Stimulated activated CD8-positive, alpha-beta memory T cell treated with anti-CD3 and anti-CD28 coated beads, Interleukin-4, amount 100 ng/mL, for 4 hours (primary cell): ENCODE measurements at regions not wholly inside any gene's neighbourhood (a gene's known extent, or its start where the extent isn't known, plus 50 kb on each side); places are given as distances from the start of the nearest gene placed in this dataset.
"Not testable (repeated sequence)": the region's sequence is repeated elsewhere in the genome, so short reads cannot be mapped to it uniquely, and the experiment has no call there.

ENCODE experiments used
- DNase-seq, 2 donors: peaks; one replicate each; pipeline ENCODE4 v3.0.0-alpha.2; 2020; ENCODE audit warnings: low read depth in 2 of 2, low spot score in 1 of 2

DNA sequence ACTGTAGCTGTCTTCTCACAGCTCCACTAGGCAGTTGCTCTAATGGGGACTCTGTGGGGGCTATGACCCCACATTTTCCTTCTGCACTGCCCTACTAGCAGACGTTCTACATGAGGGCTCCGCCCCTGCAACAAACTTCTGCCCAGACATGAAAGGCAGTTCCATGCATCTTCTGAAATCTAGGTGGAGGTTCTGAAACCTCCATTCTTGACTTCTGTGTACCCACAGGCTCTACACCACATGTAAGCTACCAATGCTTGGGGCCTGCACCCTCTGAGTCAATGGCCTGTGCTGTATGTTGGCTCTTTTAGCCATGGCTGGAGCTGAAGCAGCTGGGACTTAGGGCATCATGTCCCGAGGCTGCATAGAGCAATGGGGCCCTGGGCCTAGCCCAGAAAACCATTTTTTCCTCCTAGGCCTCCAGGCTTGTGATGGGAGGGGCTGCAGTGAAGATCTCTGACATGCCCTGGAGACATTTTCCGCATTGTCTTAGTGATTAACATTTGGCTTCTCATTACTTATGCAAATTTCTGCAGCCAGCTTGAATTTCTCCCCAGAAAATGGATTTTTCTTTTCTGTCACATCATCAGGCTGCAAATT lies 123.0 kb downstream of the MYCN start:
- DNase-seq, result no peak

DNA sequence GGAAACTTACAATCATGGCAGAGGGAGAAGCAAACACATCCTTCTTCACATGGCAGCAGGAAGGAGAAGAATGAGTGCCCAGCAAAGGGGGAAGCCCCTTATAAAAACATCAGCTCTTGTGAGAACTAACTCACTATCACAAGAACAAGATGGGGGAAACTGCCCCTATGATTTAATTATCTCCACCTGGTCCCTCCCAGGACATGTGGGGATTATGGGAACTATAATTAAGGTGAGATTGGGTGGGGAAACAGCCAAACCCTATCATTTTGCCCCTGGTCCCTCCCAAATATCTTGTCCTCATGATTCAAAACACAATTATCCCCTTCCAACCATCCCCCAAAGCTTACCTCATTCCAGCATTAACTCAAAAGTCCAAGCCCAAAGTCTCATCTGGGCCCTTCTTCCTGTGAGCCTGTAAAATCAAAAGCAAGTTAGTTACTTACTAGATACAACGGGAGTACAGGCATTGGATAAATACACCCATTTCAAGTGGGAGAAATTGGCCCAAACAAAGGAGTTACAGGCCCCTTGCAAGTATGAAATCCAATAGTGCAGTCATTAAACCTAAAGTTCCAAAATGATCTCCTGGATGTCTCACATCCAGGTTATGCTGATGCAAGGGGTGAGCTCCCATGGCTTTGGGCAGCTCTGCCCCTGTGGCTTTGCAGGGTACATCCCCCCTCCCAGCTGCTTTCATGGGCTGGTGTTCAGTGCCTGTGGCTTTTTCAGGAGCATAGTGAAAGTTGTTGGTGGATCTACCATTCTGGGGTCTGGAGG lies 122.3 kb downstream of the MYCN start:
- no peak for DNase-seq

DNA sequence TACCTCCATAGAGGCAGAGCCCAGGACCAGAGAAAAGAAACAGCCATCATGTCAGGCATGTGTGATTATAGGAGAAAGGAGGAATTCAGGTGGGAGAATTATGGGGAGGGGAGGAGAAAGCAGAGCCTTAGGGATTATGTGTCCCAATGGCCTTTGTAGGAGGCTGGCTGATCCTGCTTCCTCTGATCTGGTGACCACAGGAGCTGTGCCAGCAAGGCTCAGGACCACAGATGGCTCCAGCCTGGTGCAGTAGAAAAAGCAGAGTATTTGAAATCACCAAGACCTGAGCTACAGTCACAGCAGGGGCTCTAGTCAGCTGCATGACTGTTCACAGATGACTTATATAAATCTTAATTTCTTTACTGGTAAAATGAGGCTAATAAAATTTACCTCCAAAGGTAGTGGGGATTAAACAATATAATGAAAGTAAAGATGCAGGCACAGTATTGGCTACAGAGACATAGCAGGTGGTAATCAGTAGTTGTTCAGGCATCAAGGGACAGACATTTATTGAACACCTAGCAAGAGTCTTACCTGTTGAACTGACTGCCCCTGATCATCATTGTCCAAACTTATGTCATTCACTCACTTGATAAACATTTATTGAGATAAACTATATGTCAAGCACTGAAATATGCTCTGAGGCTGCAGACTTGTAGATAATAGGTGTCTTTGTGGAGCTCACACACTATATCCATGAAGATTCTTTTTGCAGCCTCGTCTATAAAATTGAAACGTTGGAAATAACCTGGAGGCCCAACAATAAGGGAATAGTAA lies 121.3 kb downstream of the MYCN start:
- no peak for DNase-seq

DNA sequence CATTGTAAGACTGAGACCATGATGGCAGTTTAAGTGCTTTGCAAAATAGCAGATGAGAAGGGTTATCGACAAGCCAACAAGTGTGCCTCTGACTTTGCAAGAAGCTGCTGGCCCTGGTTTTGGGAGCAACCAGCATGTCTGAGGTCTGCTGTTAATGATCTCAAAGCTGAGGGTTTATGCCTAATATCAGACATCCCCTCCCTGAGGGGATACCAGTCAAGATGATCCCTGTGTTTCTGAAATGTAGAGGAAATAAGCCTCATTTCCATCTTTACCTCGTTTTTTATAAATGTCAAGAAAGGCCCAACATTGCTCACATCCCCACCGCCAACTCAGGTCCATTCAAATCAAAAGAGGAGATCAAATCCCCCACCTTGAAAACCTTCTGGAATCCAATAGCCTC lies 120.6 kb downstream of the MYCN start:
- no peak for DNase-seq

DNA sequence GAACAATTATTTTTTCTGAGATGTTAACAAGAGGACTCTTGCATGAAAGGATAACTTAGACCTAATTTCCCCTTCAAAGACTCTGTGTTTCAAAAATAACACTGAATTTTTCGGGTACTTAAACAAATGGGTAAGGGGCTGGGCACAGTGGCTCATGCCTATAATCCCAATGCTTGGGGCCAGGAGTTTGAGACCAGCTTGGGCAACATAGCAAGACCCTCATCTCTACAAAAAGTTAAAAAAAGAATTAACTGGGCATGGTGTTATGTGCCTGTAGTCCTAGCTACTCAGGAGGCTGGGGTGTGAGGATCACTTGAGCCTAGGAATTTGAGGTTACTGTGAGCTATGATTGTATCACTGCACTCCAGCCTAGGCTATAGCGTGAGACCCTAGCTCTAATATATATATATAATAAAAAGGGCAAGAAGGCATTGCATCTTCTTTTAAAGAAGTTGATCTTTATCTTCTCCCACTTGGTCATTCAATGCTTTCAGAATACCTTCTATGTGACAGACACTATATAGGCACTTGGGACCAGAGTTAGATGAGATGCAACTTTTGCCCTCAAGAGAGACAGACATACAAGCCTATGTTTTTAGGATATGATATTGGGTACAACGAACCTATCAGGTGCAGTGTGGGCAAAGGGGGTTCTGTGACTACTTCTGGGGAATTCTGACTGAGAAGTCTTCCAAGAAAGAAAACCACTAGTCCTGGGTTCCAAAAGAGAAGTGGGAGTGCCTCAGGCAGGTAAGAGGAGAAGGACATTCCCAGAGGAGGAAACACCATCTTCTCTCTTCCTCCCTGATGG lies 120.0 kb downstream of the MYCN start:
- no peak for DNase-seq

DNA sequence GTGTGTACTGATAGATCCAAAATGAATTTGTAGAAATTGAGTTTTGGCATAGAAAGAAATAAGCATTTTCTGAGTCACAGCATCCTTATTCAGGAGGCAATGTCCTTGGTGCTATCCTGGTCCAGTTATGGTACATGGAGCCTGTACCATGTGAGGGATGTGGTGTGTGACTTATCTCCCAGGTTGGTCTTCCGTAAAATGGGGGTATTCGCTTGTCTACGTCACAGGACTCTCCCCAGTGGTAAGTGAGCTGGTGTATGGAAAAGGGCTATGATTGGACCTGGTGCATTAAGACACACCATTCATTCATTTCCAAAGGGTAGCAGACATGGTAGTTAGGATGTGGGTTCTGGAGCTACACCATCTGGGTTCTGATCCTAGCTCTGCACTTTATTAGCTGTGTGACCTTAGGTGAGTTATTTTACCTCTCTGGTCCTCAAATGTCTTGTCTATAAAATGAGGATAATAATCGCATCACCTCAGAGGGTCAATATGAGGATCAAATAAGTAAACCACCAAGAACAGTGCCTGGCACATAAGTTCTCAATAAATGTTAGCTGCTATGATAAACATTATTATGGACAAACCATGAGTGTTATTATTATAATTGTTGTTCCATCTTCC lies 119.2 kb downstream of the MYCN start:
- DNase-seq, result no peak

DNA sequence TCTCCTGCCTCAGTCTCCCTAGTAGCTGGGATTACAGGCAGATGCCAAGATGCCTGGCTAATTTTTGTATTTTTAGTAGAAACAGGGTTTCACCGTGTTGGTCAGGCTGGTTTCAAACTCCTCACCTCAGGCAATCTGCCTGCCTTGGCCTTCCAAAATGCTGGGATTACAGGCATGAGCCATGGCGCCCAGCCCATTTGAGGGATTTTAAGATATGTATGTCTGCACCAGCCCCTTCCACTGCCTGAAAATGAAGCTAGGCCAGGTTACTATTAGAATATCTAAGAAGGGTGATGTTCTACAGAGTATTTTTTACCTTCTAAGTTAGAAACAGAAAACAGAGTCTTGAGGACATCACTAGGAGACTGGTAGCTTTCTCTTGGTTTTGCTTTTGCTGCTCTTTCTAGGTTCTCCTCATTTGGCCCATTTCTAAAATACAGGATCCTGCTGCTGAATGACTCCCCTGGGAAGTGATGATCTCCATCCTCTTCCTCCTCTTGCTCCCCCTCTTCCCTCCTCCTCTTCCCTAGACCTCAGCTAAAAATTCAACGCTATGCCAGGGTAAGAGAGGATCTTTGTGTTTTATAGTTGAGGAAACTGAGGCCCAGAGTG lies 118.5 kb downstream of the MYCN start:
- DNase-seq, result no peak

DNA sequence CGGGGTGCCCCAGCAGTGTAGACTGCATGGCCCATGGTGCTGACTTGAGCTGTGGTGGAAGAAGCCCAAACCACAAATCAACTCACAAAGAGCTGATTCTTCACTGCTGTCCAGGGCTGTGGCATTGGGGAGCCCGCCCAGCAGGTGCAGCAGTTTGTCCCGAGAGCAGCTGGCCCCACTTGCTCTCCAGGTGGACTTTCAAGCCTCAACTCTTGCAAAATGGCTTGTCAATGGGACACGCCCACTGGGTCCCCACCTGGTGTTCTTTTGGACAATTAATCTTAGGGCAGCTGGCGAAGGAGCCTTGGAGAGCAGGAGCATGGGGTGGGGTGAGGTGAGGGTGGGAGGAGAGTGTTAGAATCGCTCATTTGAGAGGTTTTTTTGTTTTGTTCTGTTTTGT lies 117.9 kb downstream of the MYCN start:
- no peak for DNase-seq

DNA sequence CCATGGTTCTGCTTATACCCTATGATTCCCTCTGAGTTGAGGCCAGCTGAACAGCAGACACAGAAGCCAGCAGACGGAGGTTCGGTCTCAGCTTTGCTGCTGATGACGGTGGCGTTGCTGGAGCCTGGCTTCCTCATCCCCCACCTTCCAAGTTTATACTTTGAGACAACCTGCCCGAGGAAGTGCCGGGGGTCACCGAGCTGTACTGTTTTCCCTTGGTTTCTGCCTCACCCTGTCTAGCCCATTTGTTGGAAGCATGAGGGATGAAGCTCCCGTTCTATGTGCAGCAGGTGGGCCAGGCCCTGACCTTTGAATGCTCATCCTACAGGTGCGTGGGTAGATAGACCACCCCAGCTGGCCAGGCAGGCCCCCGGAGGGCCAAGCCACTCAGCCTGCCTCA lies 117.3 kb downstream of the MYCN start:
- DNase-seq, result no peak

DNA sequence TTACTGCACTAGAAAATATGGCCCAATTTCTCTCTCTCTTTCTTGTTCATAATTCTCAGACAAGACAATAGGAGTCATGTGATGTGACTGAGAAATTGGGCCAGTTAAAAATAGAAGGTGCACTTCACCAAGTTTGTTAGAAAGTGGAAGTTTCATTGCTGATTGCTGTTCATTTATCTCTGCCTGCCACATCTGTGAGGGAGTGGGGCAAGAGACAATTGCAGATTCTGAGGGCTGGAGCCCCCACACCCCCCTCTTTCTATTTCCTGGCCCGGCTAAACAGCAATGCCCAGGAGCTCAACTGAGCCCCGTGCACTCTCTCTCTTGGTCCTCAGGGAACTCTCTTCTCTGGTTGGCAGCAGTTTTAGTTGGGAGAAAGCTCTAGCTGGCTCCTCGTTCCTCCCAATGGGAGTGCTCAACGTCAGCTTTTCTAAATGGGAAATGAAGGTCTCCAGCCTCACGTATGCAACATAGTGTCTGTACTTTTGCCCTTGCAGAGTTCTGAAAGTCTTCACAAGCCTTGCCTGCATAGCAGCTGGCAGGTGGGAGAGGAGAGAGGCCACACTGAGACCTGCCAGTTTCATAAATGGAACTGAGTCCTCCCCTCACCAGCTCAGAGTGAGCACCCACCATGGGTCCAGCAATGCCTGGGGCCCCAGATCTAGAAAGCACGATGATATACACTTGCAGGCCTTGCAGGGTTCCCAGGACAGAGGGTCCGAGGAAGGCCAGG lies 115.7 kb downstream of the MYCN start:
- no peak for DNase-seq

DNA sequence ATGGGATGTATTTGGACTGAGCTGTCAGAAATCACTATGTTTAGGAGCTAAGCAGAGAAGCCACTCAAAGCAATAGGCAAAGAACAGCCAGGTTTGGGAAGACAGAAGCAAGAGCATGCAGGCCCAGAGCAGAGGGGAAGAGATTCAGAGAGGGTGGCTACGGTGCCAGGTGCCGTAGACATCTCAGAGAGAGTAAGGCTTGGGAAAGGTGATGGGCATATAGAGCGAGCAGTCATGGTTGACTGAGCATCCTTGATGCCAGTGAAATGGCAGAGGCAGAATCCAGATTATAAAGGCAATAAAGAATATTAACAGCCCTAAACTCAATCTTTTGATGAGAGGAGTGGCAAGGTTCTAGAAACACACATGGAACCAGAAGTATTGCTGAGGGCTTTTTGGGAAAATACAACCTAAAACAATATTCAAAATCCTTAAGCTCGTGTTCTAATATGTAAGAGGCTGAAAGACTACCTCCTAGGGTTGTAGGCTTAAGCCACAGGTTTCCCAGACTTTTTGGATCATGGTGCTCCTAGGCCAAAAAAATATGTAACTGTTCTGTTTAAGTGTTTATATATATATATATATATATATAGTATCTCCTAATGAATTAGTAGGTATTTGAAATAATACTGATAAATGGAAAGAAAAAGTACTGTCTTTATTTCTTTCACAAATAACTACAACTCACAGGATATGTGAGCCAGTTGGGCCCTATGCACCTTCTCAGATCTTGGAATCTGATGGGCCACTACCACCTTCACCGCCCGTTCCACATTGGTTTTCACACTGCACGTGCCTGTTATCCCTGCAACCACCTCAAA lies 113.3 kb downstream of the MYCN start:
- DNase-seq, result no peak

DNA sequence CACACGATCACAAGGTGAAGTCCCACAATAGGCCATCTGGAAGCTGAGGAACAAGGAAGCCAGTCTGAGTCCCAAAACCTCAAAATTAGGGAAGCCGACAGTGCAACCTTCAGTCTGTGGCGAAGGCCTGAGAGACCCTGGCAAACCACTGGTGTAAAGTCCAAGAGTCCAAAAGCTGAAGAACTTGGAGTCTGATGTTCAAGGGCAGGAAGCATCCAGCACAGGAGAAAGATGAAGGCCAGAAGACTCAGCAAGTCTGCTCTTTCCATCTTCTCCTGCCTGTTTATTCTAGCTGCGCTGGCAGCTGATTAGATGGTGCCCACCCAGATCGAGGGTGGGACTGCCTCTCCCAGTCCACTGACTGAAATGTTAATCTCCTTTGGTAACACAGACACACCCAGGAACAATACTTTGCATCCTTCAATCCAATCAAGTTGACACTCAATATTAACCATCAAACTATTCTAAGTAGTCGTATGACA lies 112.3 kb downstream of the MYCN start:
- not testable (repeated sequence) for DNase-seq

DNA sequence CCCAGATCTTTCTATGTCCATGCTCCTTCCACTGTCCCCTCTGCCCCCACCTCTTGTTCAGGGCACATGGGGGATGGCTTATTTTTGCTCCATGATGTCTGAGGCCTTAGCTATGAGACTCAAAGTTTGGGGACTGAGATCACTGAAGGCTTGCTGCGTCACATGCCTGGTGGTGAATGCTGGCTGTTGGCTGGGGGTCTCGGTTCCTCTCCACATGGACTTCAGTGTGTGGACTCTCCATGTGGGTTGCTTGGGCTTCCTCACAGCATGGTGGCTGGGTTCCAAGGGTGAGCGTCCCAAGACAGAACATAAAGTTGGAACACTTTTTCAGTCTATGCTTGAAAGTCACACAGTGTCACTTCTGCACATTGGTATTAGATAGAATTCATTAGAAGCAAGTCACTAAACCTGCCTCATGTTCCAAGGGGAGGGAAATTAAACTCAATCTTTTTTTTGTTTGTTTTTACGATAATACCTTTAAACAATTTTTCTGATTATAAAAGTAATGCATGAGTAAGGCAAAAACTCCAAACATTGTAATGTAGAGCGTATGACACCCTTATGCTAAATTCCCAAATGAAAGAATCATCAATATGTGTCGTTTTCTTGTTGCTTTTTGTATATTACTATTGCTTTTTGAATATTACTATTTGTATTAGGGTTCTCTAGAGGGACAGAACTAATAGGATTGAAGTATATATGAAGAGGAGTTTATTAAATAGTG lies 111.7 kb downstream of the MYCN start:
- no peak for DNase-seq

DNA sequence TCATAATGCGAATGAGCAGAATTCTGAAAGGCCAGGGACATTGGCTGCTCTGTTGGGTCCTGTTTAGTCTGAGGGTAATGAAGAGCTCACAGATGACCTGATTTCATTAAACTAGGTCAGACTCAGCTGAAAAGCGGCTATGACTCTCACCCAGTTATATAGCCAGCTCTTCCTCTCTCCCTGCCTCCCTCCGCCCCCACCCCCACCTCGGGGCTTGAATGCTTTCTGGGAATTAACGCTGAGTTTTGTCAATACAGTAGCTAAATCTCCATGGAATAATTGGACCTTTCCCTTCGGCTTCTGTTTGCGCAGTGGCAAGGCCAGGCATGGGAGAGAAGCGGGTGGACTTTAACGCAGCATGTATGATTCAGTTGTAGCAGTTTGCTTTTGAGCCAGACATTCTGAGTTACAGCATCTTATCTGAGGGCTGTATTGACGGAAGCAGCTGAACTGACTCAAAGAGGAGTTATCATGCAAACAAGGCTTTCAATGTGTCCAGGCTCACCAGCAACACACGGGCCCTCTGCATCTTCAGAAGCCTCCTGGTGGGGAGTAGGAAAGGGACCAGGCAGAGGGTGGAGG lies 110.6 kb downstream of the MYCN start:
- no peak for DNase-seq

DNA sequence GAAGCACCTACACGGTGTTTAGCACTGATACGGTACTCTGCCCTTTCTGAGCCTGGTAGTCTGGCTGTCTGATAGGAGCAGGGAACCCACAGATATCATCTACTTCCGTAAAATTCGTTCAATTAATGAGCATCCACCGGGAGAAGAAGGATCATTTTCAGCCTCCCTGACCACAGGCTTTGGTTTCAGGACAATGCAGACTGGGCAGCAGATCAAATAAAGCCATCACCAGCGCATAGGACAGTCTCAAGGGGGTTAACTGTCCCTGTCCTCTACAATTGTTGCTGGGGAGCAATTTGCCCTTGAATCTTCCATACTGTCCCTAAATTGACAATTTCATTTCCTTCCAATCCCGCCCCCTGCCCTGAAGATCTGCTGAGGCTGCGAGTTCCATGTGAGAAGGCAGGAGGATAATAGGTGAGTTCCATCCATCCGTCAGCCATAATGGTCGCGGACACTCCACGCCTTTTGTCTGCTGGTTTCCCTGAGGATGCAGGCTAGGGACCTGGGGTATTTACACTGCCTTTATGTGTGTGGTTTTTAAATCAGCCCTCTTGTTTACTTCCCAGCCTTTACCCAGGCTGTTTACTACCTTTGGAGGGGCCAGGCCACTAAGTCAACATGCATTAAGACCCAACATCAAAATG lies 110.0 kb downstream of the MYCN start:
- DNase-seq, result no peak

DNA sequence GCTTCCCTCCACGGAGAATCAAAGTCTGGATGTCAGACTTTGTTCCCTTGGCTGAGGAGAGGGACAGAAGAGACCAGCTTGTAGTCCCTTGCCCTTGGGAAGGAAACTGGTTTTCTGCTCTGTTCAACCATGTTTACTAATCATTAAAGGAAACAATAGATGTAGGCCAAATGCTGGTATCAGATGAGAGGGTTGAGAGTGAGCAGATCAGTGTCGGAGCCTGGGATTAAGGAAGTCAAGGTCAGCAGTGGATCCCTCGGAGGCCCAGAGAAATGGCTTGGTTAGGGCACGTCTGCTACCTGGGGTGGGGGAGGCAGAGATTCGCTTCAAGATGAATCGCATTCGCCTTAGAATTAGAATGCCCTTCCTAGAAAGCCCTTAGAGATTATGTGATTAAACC lies 109.1 kb downstream of the MYCN start:
- no peak for DNase-seq

DNA sequence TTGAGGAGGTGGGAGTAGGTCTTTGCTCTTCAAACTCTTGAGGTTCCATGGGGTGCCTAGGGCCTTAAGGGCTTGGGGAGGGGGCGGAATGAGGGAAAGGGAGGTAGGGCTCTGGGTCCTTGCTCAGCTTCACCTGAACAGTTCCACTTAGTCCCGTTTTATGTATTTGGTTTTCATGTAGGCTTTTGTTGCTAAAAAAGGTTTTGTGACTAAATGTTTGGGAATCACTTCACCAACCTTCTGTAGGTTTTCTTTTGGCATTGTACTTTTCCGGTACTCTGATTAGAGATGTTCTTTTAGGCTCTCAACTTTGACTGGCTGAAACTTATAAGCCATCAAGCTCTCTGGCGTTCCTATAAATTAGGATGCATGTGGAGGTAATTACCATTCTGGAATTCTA lies 108.1 kb downstream of the MYCN start:
- DNase-seq, result no peak
